Tongue (tissue), 1 donor: ENCODE measurements at regions not wholly inside any gene's neighbourhood (a gene's known extent, or its start where the extent isn't known, plus 50 kb on each side); places are given as distances from the start of the nearest gene placed in this dataset.
"Not testable (repeated sequence)": the region's sequence is repeated elsewhere in the genome, so short reads cannot be mapped to it uniquely, and the experiment has no call there.

ENCODE experiments used
- DNase-seq: peaks from one replicate; pipeline ENCODE4 v3.0.0-alpha.2; 2015

GRCh38 chr7:150047329-150047728 is 173.6 kb downstream of the ATP6V0E2 start:
- DNase-seq = peak; percentile 6

- peak; percentile 2 for DNase-seq
Measured at GRCh38 chr7:150047772-150048171, 174.0 kb downstream of the ATP6V0E2 start.

GRCh38 chr7:150048244-150049011 is 174.7 kb downstream of the ATP6V0E2 start:
- peak; percentile 7 for DNase-seq

GRCh38 chr7:150049012-150049655 is 175.4 kb downstream of the ATP6V0E2 start:
- peak; percentile 55 for DNase-seq

GRCh38 chr7:150053396-150053795 is 179.6 kb downstream of the ATP6V0E2 start:
- DNase-seq = not testable (repeated sequence)

GRCh38 chr7:150054242-150054641 is 180.5 kb downstream of the ATP6V0E2 start:
- not testable (repeated sequence) for DNase-seq

GRCh38 chr7:150060259-150061221 is 186.8 kb downstream of the ATP6V0E2 start:
- DNase-seq = not testable (repeated sequence)

GRCh38 chr7:150063195-150063594 is 189.4 kb downstream of the ATP6V0E2 start:
- peak; percentile 50 for DNase-seq

GRCh38 chr7:150069555-150070313 is 196.0 kb downstream of the ATP6V0E2 start:
- DNase-seq = peak; percentile 72

- not testable (repeated sequence) for DNase-seq
Measured at GRCh38 chr7:150077543-150077942, 203.8 kb downstream of the ATP6V0E2 start.

- DNase-seq = not testable (repeated sequence)
Measured at GRCh38 chr7:150081865-150082264, 208.1 kb downstream of the ATP6V0E2 start.

- DNase-seq = not testable (repeated sequence)
Measured at GRCh38 chr7:150084724-150085123, 211.0 kb downstream of the ATP6V0E2 start.

- not testable (repeated sequence) for DNase-seq
Measured at GRCh38 chr7:150087478-150087877, 213.7 kb downstream of the ATP6V0E2 start.

- not testable (repeated sequence) for DNase-seq
Measured at GRCh38 chr7:150089139-150089538, 215.4 kb downstream of the ATP6V0E2 start.

- not testable (repeated sequence) for DNase-seq
Measured at GRCh38 chr7:150090776-150091175, 217.0 kb downstream of the ATP6V0E2 start.

GRCh38 chr7:150093897-150094296 is 220.1 kb downstream of the ATP6V0E2 start:
- peak; percentile 45 for DNase-seq

GRCh38 chr7:150096213-150096994 is 222.6 kb downstream of the ATP6V0E2 start:
- not testable (repeated sequence) for DNase-seq

- DNase-seq = not testable (repeated sequence)
Measured at GRCh38 chr7:150098592-150098991, 224.6 kb upstream of the LRRC61 start.

- not testable (repeated sequence) for DNase-seq
Measured at GRCh38 chr7:150101282-150101681, 221.9 kb upstream of the LRRC61 start.

GRCh38 chr7:150107283-150107682 is 215.9 kb upstream of the LRRC61 start:
- DNase-seq = not testable (repeated sequence)

- not testable (repeated sequence) for DNase-seq
Measured at GRCh38 chr7:150110375-150110820, 212.8 kb upstream of the LRRC61 start.
